GM12878 (cell line): ENCODE measurements at regions not wholly inside any gene's neighbourhood (a gene's known extent, or its start where the extent isn't known, plus 50 kb on each side); places are given as distances from the start of the nearest gene placed in this dataset.
A peak's percentile ranks its signal among the peaks of the same experiment; 100 is the strongest.

ENCODE experiments used
- ATAC-seq: fragments of 200-7000 bp; cut with Tn5 transposase; 3 replicates; pipeline ENCODE4 v1.9.1; 2020; ENCODE audit warnings: mild to moderate bottlenecking, moderate library complexity
- BruUV-seq: library from RNA; stranded (reverse); fragments of 400-500 nt; replicated peaks from 2 replicates; lab custom pipeline; 2021; lab: Mats Ljungman, UMichigan
- CTCF ChIA-PET: fragments of 300-600 bp; sonication (Branson Sonifier 250); formaldehyde crosslinking; extraction: SDS; loops from one replicate; lab custom pipeline; 2021; ENCODE audit warnings: inconsistent platforms; lab: Yijun Ruan, JAX
- POLR2A ChIA-PET: fragments of 350-600 bp; formaldehyde crosslinking; extraction: SDS; loops from one replicate; lab custom pipeline; 2021; ENCODE audit warnings: inconsistent platforms; lab: Charles Lee
- RAD21 ChIA-PET: fragments of 300-600 bp; sonication (Branson Sonifier 250); formaldehyde crosslinking; loops from one replicate; lab custom pipeline; 2023; ENCODE audit warnings: antibody characterized with exemption; ENCODE audit not compliant: unreplicated experiment; lab: Charles Lee
- SMC1A ChIA-PET: fragments of 300-600 bp; sonication (Branson Sonifier 250); formaldehyde crosslinking; loops from one replicate; lab custom pipeline; 2023; ENCODE audit not compliant: unreplicated experiment, uncharacterized antibody; lab: Charles Lee
- DNase-seq: peaks from one replicate; pipeline ENCODE4 v3.0.0-alpha.2; 2011; ENCODE audit warnings: low read depth, low spot score
- FAIRE-seq: peaks from 3 replicates; lab custom pipeline; 2011; peaks lifted over from hg19 to GRCh38; lab: Jason Lieb, UNC
- H2AFZ ChIP-seq: 2 replicates; pipeline ENCODE4 v1.6.0; 2011; ENCODE audit warnings: low read depth, low read length, control low read depth; ENCODE audit not compliant: control insufficient read depth
- H3K27ac ChIP-seq: 2 replicates; pipeline ENCODE4 v1.5.1; 2011; ENCODE audit warnings: control low read depth; ENCODE audit not compliant: control insufficient read depth, insufficient read depth
- H3K27me3 ChIP-seq, 2 experiments: replicated peaks in 1 of 2; 2 replicates each; pipeline versions ENCODE4 v1.6.0 to v1.6.1; 2011; ENCODE audit warnings: low read length in 1 of 2; ENCODE audit not compliant: control insufficient read depth in 2 of 2, insufficient read depth in 2 of 2
- H3K36me3 ChIP-seq, 2 experiments: 2 replicates each; pipeline ENCODE4 v1.5.1; 2011; ENCODE audit warnings: low read length in 1 of 2; ENCODE audit not compliant: control insufficient read depth in 2 of 2, insufficient read depth in 2 of 2
- H3K4me1 ChIP-seq: 2 replicates; pipeline ENCODE4 v1.6.1; 2011; ENCODE audit warnings: mild to moderate bottlenecking, low read length, moderate library complexity, mixed read lengths; ENCODE audit not compliant: control insufficient read depth, insufficient read depth
- H3K4me2 ChIP-seq: 2 replicates; pipeline ENCODE4 v1.6.0; 2011; ENCODE audit warnings: control low read depth; ENCODE audit not compliant: control insufficient read depth, insufficient read depth
- H3K4me3 ChIP-seq: fragments of 200-600 bp; sonication (generic); 2 replicates; pipeline ENCODE4 v1.5.1; 2016
- H3K79me2 ChIP-seq: 2 replicates; pipeline ENCODE4 v1.6.0; 2011; ENCODE audit warnings: low read length; ENCODE audit not compliant: control insufficient read depth, insufficient read depth
- H3K9ac ChIP-seq: 2 replicates; pipeline ENCODE4 v1.8.0; 2011; ENCODE audit warnings: low read length, control low read depth, mixed read lengths; ENCODE audit not compliant: control insufficient read depth, insufficient read depth
- H3K9me3 ChIP-seq: replicated peaks from 3 replicates; pipeline ENCODE4 v1.5.1; 2011; ENCODE audit warnings: mild to moderate bottlenecking, low read length; ENCODE audit not compliant: control insufficient read depth, insufficient read depth
- H4K20me1 ChIP-seq: 2 replicates; pipeline ENCODE4 v1.6.0; 2011; ENCODE audit not compliant: control insufficient read depth, insufficient read depth
- DPF2 ChIP-seq: fragments of 450-650 bp; IDR thresholded peaks from 2 replicates; pipeline ENCODE4 v1.6.1; 2017; ENCODE audit warnings: mild to moderate bottlenecking
- MYC ChIP-seq: IDR thresholded peaks from 2 replicates; pipeline ENCODE4 v1.6.1; 2011; ENCODE audit warnings: mild to moderate bottlenecking, low read length, moderate library complexity, inconsistent platforms; ENCODE audit not compliant: insufficient read depth, insufficient replicate concordance, insufficient read length, severe bottlenecking
- RELA ChIP-seq: fragments of 450-650 bp; IDR thresholded peaks from 2 replicates; pipeline ENCODE4 v1.8.0; 2014; ENCODE audit warnings: borderline replicate concordance; ENCODE audit not compliant: partially characterized antibody
- SPI1 ChIP-seq: IDR thresholded peaks from 2 replicates; pipeline ENCODE4 v1.6.1; 2011; ENCODE audit warnings: low read depth, mild to moderate bottlenecking, low read length, moderate library complexity, borderline replicate concordance; ENCODE audit not compliant: insufficient read depth
- ZNF24 ChIP-seq: fragments of 450-650 bp; IDR thresholded peaks from 2 replicates; pipeline ENCODE4 v1.6.1; 2017; ENCODE audit warnings: antibody characterized with exemption, mild to moderate bottlenecking
- WGBS: methylation state at CpG from one replicate; pipeline ENCODE4 v1.1.6; 2016; ENCODE audit warnings: low lambda C conversion rate; ENCODE audit not compliant: insufficient replicate concordance, insufficient coverage; ENCODE audit errors: missing lambda C conversion rate; 5-methylcytosine and 5-hydroxymethylcytosine counted together
- in situ Hi-C: fragments of 300-500 bp; cut with MboI; formaldehyde crosslinking; loops from 9 replicates; pipeline ENCODE4 v1.14.3; 2018; ENCODE audit warnings: mixed read lengths
- intact Hi-C: fragments of 100-400 bp; cut with micrococcal nuclease; formaldehyde crosslinking; loops from one replicate; pipeline ENCODE4 v1.14.2; 2022; ENCODE audit not compliant: unreplicated experiment

GRCh38 chr14:73774671-73775070 is 60.5 kb upstream of the PNMA1 start:
- no peak for FAIRE-seq
- H3K36me3 ChIP-seq = no peaks in the 10 kb centered on the region
- H3K27ac ChIP-seq = peak overlapping the region; percentile 50
- no peak overlapping the region for H3K9ac ChIP-seq
- peak overlapping the region; percentile 69; the same call in 1 of the 2 replicates for H3K4me2 ChIP-seq
- RAD21 ChIA-PET = interaction anchor here (1.7 to 25.9 kb wide), 2 partner anchors 9 to 14 kb away, joined by 6 to 710 read pairs; a partner anchor contains a TSS
- no TSS peak for BruUV-seq
- intact Hi-C loops (no loop called here), in situ Hi-C loops (loop anchor here (25.0 kb wide), 2 partner anchors 1488 to 1763 kb away; no protein-coding TSS in a partner anchor)
- no peak for DNase-seq
- H2AFZ ChIP-seq = no peak overlapping the region
- H3K4me3 ChIP-seq = no peak overlapping the region
- SMC1A ChIA-PET = interaction anchor here (1.2 to 14.3 kb wide), 4 partner anchors 10 to 51 kb away, joined by 3 to 280 read pairs (median 109); a partner anchor contains a TSS
- H3K9me3 ChIP-seq = no peaks in the 10 kb centered on the region
- H3K27me3 ChIP-seq = no peaks in the 10 kb centered on the region
- H3K4me1 ChIP-seq = peaks cover 68% of the 10 kb centered on the region
- WGBS = 93% methylated on average over 2 of the region's 2 CpGs
- TF ChIP-seq DPF2 (peak; percentile 47; the same call in 1 of the 2 replicates), ZNF24 (no peak)
- ATAC-seq = no peak
- POLR2A ChIA-PET = interaction anchor here (1.2 to 13.1 kb wide), 3 partner anchors 10 to 17 kb away, joined by 4 to 260 read pairs (median 255); a partner anchor contains a TSS
- CTCF ChIA-PET = interaction anchor here (2.9 to 10.3 kb wide), 2 partner anchors 8 to 21 kb away, joined by 12 to 91 read pairs; no protein-coding TSS in a partner anchor
- H4K20me1 ChIP-seq = no peaks in the 10 kb centered on the region
- peaks cover 81% of the 10 kb centered on the region for H3K79me2 ChIP-seq

- H3K27me3 ChIP-seq = no peaks in the 10 kb centered on the region
- peaks cover 72% of the 10 kb centered on the region for H3K4me1 ChIP-seq
- RAD21 ChIA-PET = interaction anchor here (1.7 to 25.9 kb wide), 2 partner anchors 10 to 14 kb away, joined by 6 to 710 read pairs; a partner anchor contains a TSS
- no TSS peak for BruUV-seq
- peaks cover 85% of the 10 kb centered on the region for H3K79me2 ChIP-seq
- H3K27ac ChIP-seq = peak overlapping the region; percentile 50
- POLR2A ChIA-PET = interaction anchor here (1.2 to 13.1 kb wide), 3 partner anchors 11 to 17 kb away, joined by 4 to 260 read pairs (median 255); a partner anchor contains a TSS
- CTCF ChIA-PET = interaction anchor here (0.7 to 10.3 kb wide), 3 partner anchors 9 to 20 kb away, joined by 3 to 91 read pairs (median 12); a partner anchor contains a TSS
- no peak for DNase-seq
- WGBS = 54% methylated on average over 3 of the region's 3 CpGs
- no peak overlapping the region for H2AFZ ChIP-seq
- H3K4me3 ChIP-seq = no peak overlapping the region
- FAIRE-seq = no peak
- no peaks in the 10 kb centered on the region for H3K36me3 ChIP-seq
- intact Hi-C loops = no loop called here
- no peaks in the 10 kb centered on the region for H3K9me3 ChIP-seq
- ATAC-seq = no peak
- no peaks in the 10 kb centered on the region for H4K20me1 ChIP-seq
- H3K4me2 ChIP-seq = peak overlapping the region; percentile 69
- H3K9ac ChIP-seq = peak overlapping the region; percentile 17; the same call in 1 of the 2 replicates
- TF ChIP-seq MYC (no peak), RELA (no peak), SPI1 (peak; percentile 51; the same call in 1 of the 2 replicates)
- in situ Hi-C loops = loop anchor here (25.0 kb wide), 2 partner anchors 1488 to 1763 kb away; no protein-coding TSS in a partner anchor
- SMC1A ChIA-PET = interaction anchor here (1.2 to 14.3 kb wide), 4 partner anchors 10 to 52 kb away, joined by 3 to 280 read pairs (median 109); a partner anchor contains a TSS
Observed at GRCh38 chr14:73774241-73774570, 60.0 kb upstream of the PNMA1 start.
